Brain microvascular endothelial cell (primary cell): ENCODE measurements at regions not wholly inside any gene's neighbourhood (a gene's known extent, or its start where the extent isn't known, plus 50 kb on each side); places are given as distances from the start of the nearest gene placed in this dataset.
"Not testable (repeated sequence)": the region's sequence is repeated elsewhere in the genome, so short reads cannot be mapped to it uniquely, and the experiment has no call there.

Experiments used
- DNase-seq: peaks from one replicate; pipeline ENCODE4 v3.0.0-alpha.2; 2020
- H3K27ac ChIP-seq: fragments of 250-450 bp; sonication (Bioruptor Pico); 2 replicates; pipeline ENCODE4 v1.5.1; 2020; ENCODE audit warnings: mild to moderate bottlenecking, moderate library complexity
- H3K27me3 ChIP-seq: fragments of 250-450 bp; sonication (Bioruptor Pico); replicated peaks from 2 replicates; pipeline ENCODE4 v1.5.1; 2020; ENCODE audit warnings: mild to moderate bottlenecking
- H3K36me3 ChIP-seq: fragments of 250-450 bp; sonication (Bioruptor Pico); replicated peaks from 2 replicates; pipeline ENCODE4 v1.5.1; 2020; ENCODE audit warnings: mild to moderate bottlenecking
- H3K4me3 ChIP-seq: 2 replicates; pipeline ENCODE4 v1.5.1; 2011; ENCODE audit warnings: low read depth, mild to moderate bottlenecking, control low read depth, low read length, moderate library complexity
- in situ Hi-C: cut with HindIII; loops from 2 replicates; pipeline ENCODE4 v1.10.0; 2017; ENCODE audit warnings: low sequenced_read_pairs, low pct_ligation_motif_present
- TF ChIP-seq, protein P1 (sequence below): IDR thresholded peaks from 2 replicates; pipeline ENCODE4 v1.5.1; 2011; ENCODE audit warnings: low read depth, mild to moderate bottlenecking, moderate library complexity, low read length, control low read depth, inconsistent platforms; ENCODE audit errors: missing control alignments

DNA sequence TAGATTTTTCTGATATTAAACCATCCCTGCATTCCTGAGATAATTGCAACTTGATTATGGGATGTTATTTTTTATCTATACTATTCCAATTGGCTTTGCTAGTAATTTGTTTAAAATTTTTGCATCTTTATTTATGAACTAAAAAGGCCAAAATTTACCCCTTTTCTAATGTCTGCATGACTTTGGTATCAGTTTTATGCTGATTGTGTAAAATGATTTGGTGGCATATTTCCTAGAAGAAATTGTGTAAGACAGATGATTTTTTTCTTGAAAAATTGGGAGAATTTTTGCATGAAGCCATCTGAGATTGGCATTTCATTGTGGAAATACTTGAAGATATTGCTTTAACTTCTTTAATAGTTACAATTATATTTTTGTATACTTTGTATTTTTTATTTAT is 183.8 kb upstream of the TBL1XR1 start:
- TF ChIP-seq, protein P1, sequence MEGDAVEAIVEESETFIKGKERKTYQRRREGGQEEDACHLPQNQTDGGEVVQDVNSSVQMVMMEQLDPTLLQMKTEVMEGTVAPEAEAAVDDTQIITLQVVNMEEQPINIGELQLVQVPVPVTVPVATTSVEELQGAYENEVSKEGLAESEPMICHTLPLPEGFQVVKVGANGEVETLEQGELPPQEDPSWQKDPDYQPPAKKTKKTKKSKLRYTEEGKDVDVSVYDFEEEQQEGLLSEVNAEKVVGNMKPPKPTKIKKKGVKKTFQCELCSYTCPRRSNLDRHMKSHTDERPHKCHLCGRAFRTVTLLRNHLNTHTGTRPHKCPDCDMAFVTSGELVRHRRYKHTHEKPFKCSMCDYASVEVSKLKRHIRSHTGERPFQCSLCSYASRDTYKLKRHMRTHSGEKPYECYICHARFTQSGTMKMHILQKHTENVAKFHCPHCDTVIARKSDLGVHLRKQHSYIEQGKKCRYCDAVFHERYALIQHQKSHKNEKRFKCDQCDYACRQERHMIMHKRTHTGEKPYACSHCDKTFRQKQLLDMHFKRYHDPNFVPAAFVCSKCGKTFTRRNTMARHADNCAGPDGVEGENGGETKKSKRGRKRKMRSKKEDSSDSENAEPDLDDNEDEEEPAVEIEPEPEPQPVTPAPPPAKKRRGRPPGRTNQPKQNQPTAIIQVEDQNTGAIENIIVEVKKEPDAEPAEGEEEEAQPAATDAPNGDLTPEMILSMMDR = no peak
- DNase-seq = no peak
- in situ Hi-C loops = no loop called here
- no peak overlapping the region for H3K4me3 ChIP-seq
- H3K36me3 ChIP-seq = no peaks in the 10 kb centered on the region
- no peak overlapping the region for H3K27ac ChIP-seq
- H3K27me3 ChIP-seq = no peaks in the 10 kb centered on the region

DNA sequence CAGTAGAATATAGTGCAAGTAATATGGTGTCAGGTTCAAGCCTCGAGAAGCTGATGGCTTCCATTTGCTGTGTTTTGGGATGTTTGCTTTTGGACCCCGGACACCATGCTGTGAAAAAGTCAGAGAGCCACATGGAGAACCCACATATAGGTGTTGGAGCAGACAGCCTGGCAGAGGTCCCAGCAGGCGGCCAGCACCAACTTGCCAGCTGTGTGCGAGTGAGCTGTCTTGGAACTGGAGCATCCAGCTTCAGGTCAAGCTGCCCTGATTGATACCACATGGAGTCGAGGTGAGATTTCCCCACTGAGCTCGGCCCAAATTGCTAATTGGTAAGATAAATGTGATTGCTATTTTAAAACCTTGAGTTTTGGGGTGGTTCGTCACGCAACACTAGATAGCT is 185.7 kb upstream of the TBL1XR1 start:
- no peaks in the 10 kb centered on the region for H3K36me3 ChIP-seq
- no peak for DNase-seq
- H3K4me3 ChIP-seq = no peak overlapping the region
- H3K27ac ChIP-seq = no peak overlapping the region
- H3K27me3 ChIP-seq = no peaks in the 10 kb centered on the region
- TF ChIP-seq, protein P1 = no peak
- in situ Hi-C loops = no loop called here

DNA sequence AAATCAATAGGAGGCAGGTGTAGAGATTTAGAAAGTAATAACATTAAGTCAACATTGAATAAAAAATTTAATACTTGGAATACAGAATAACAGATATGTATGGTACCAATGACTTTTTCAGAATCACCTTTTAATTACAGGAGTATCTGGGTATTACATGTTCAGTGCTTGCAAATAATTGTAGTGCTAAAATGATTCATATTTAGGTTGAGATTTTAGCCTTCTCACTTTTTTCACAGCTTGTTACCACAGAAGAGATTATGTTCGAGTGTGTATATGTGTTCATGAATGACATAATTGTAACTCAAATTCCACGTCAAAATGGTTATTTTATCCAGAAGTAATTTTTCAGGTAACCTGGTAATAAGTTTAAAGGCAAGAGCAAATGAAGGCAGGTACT is 187.9 kb upstream of the TBL1XR1 start:
- no peaks in the 10 kb centered on the region for H3K36me3 ChIP-seq
- H3K27ac ChIP-seq = no peak overlapping the region
- no peak for DNase-seq
- in situ Hi-C loops = no loop called here
- no peak overlapping the region for H3K4me3 ChIP-seq
- H3K27me3 ChIP-seq = no peaks in the 10 kb centered on the region
- TF ChIP-seq, protein P1 = no peak

DNA sequence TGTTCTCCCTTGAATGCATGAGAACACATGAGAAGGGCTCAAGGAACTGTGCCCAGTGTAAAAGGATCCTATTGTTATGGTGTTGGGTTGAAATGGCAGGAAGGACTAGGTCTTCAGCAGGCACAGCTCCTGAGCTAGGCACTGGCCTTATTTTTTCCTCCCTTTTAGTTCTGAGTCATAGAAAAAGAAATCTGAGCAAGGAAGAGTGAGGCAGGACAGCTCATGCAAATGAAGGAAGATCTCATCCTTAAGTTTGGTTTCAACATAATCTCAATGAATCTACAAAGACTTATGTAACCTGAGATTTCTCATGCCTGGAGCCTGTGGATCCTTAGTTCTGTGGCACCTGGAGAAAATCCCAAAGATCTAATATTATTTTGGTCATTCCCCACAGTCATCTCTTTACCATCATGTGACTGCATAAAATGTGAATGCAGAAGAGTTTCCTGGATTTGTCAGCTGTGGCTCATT is 188.6 kb upstream of the TBL1XR1 start:
- TF ChIP-seq, protein P1 = no peak
- DNase-seq = peak; percentile 20
- Histone ChIP-seq H3K27me3 (no peaks in the 10 kb centered on the region), H3K4me3 (no peak overlapping the region), H3K36me3 (no peaks in the 10 kb centered on the region), H3K27ac (no peak overlapping the region)
- in situ Hi-C loops = no loop called here

DNA sequence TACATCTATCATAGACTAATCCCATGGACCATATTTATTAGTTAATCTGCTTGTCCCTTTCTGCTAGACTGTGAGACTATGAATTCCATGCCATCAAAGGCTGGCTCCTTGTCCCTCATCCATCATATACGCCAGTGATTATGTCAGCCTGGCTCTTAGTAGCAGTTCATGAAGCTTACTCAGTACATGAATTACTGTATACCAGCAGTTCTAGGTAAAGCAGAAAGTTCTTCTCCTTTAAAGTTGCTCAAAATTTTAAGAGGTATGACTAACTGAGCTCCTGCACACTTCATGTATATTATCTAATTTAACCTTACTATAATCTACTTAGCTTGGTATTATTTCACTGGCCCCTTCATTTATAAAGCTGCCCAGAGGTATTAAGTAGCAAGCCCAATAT is 190.9 kb upstream of the TBL1XR1 start:
- Histone ChIP-seq H3K4me3 (no peak overlapping the region), H3K27ac (no peak overlapping the region), H3K27me3 (no peaks in the 10 kb centered on the region), H3K36me3 (no peaks in the 10 kb centered on the region)
- TF ChIP-seq, protein P1 = no peak
- in situ Hi-C loops = no loop called here
- no peak for DNase-seq

DNA sequence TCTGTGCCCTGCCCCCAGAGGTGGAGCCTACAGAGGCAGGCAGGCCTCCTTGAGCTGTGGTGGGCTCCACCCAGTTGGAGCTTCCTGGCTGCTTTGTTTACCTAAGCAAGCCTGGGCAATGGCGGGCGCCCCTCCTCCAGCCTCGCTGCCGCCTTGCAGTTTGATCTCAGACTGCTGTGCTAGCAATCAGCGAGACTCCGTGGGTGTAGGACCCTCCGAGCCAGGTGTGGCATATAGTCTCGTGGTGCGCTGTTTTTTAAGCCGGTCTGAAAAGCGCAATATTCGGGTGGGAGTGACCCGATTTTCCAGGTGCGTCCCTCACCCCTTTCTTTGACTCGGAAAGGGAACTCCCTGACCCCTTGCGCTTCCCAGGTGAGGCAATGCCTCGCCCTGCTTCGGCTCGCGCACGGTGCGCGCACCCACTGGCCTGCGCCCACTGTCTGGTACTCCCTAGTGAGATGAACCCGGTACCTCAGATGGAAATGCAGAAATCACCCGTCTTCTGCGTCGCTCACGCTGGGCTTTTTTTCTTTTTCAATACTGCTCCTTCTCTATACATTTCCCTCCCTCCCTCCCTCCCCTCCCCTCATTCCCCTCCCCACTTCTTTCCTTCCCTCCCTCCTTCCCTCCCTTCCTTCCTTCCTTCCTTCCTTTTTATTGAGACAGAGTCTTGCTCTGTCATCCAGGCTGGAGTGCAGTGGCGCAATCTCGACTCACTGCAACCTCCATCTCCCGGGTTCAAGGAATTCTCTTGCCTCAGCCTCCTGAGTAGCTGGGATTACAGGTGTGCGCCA is 197.1 kb upstream of the TBL1XR1 start:
- H3K27me3 ChIP-seq, in situ Hi-C loops: not testable (repeated sequence)

More for the DNA sequence above, 197.1 kb upstream of the TBL1XR1 start:
- DNase-seq, H3K4me3 ChIP-seq, H3K27ac ChIP-seq, H3K36me3 ChIP-seq: not testable (repeated sequence)
